A549 (cell line): ENCODE measurements at regions not wholly inside any gene's neighbourhood (a gene's known extent, or its start where the extent isn't known, plus 50 kb on each side); places are given as distances from the start of the nearest gene placed in this dataset.

Experiments used
- CEBPB ChIP-seq, 2 experiments: fragments of >200 bp in 1 of 2; sonication (Bioruptor Twin) in 1 of 2; formaldehyde crosslinking in 1 of 2; IDR thresholded peaks; 2 replicates each; pipeline ENCODE4 v1.6.1; 2012 to 2016
- CTCF ChIP-seq: fragments of >200 bp; sonication (Bioruptor Twin); formaldehyde crosslinking; IDR thresholded peaks from 3 replicates; pipeline ENCODE4 v1.5.1; 2016
- EP300 ChIP-seq, 2 experiments: fragments of >200 bp; sonication (Bioruptor Twin); formaldehyde crosslinking; IDR thresholded peaks; 2 replicates in 1 of 2; 3 replicates in 1 of 2; pipeline ENCODE4 v1.6.1; 2016 to 2017
- JUN ChIP-seq, 2 experiments: fragments of >200 bp; sonication (Bioruptor Twin); formaldehyde crosslinking; IDR thresholded peaks; 2 replicates in 1 of 2; 3 replicates in 1 of 2; pipeline ENCODE4 v1.6.1; 2016 to 2017
- JUNB ChIP-seq: fragments of >200 bp; sonication (Bioruptor Twin); formaldehyde crosslinking; IDR thresholded peaks from 2 replicates; pipeline ENCODE4 v1.6.1; 2016
- KDM1A ChIP-seq: fragments of 200-600 bp; sonication (generic); IDR thresholded peaks from 2 replicates; pipeline ENCODE4 v1.6.1; 2016; ENCODE audit warnings: low read depth, mild to moderate bottlenecking
- MYC ChIP-seq: IDR thresholded peaks from 2 replicates; pipeline ENCODE4 v1.6.1; 2012; ENCODE audit warnings: mild to moderate bottlenecking, inconsistent platforms, low read length, improper control_type of control experiment, borderline replicate concordance
- POLR2A ChIP-seq: IDR thresholded peaks from 2 replicates; pipeline ENCODE4 v1.6.1; 2012; ENCODE audit warnings: mild to moderate bottlenecking, low read length
- RAD21 ChIP-seq, 2 experiments: fragments of >200 bp in 1 of 2; sonication (Bioruptor Twin) in 1 of 2; formaldehyde crosslinking in 1 of 2; IDR thresholded peaks in 1 of 2; conservative IDR thresholded peaks in 1 of 2; 2 replicates in 1 of 2; 3 replicates in 1 of 2; pipeline ENCODE4 v1.6.1; 2012 to 2018; ENCODE audit warnings: inconsistent platforms in 1 of 2
- REST ChIP-seq: fragments of 200-600 bp; sonication (generic); IDR thresholded peaks from 2 replicates; pipeline ENCODE4 v1.6.1; 2016; ENCODE audit warnings: antibody characterized with exemption, mild to moderate bottlenecking, moderate library complexity
- SMC3 ChIP-seq: fragments of >200 bp; sonication (Bioruptor Twin); formaldehyde crosslinking; IDR thresholded peaks from 3 replicates; pipeline ENCODE4 v1.6.1; 2018; ENCODE audit warnings: inconsistent platforms
- SREBF2 ChIP-seq: fragments of 450-650 bp; IDR thresholded peaks from 2 replicates; pipeline ENCODE4 v1.6.1; 2014; ENCODE audit warnings: mild to moderate bottlenecking, moderate library complexity
- USF2 ChIP-seq: fragments of 450-650 bp; IDR thresholded peaks from 2 replicates; pipeline ENCODE4 v1.6.1; 2014; ENCODE audit warnings: antibody characterized with exemption

DNA sequence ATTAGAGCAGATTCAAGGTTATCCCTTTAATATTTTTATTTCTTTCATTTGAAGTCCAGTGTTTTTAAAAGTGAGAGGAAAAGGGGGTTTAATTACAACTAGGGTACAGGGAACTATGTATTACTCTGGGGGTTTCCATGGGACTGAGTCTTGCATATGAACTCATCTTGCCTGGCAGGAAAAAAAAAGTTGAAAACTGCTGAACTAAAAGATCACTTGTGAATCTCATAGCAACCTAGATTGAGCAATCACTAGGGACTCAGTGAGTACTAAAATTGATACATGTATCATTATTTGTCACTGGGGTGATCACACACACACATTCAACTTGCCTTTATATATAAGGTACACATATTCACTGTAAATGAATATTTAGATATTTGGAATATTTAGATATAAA lies 180.7 kb upstream of the SFRP2 start:
- TF ChIP-seq USF2 = no peak
- TF ChIP-seq REST = no peak
- no peak for TF ChIP-seq CEBPB (IDR thresholded peaks at IDR 0.05)
- no peak for TF ChIP-seq CTCF
- no peak for TF ChIP-seq JUNB
- TF ChIP-seq POLR2A = no peak
- TF ChIP-seq RAD21 (conservative IDR thresholded peaks at IDR 0.05 in 1 of 2, IDR thresholded peaks at IDR 0.05 in 1 of 2) = no peak
- TF ChIP-seq EP300 (IDR thresholded peaks at IDR 0.05) = no peak
- no peak for TF ChIP-seq MYC
- TF ChIP-seq SMC3 = no peak
- TF ChIP-seq SREBF2 = no peak
- TF ChIP-seq JUN (IDR thresholded peaks at IDR 0.05) = no peak
- TF ChIP-seq KDM1A = no peak
